ENCODE measurements at regions not wholly inside any gene's neighbourhood (a gene's known extent, or its start where the extent isn't known, plus 50 kb on each side); places are given as distances from the start of the nearest gene placed in this dataset.

GRCh38 chr13:47237571-47237970 is 340.7 kb upstream of the HTR2A start:
- no peak for FAIRE-seq

GRCh38 chr13:47233734-47234133 is 336.9 kb upstream of the HTR2A start:
- H3K4me1 ChIP-seq (ENCODE audit: insufficient read depth, low read length), result no peaks in the 10 kb centered on the region
- no peaks in the 10 kb centered on the region for H3K36me3 ChIP-seq (ENCODE audit: insufficient read depth, low read length)
- Mint-ChIP-seq H3K27me3 (ENCODE audit: low read depth, unreplicated experiment) (no peaks in the 10 kb centered on the region), H3K9me3 (ENCODE audit: unreplicated experiment) (peaks cover 4% of the 10 kb centered on the region), H3K36me3 (ENCODE audit: low read depth, unreplicated experiment) (no peaks in the 10 kb centered on the region), H3K27ac (ENCODE audit: unreplicated experiment) (no peak overlapping the region), H3K4me1 (ENCODE audit: low read depth, unreplicated experiment) (peaks cover 2% of the 10 kb centered on the region), H3K4me3 (ENCODE audit: unreplicated experiment) (no peak overlapping the region)
- DNase-seq (ENCODE audit: low read depth) (no peak), FAIRE-seq (no peak)
- no peaks in the 10 kb centered on the region for H3K9me3 ChIP-seq (ENCODE audit: insufficient read depth, low read depth, low read length)
- H4K20me1 ChIP-seq (ENCODE audit: insufficient read depth, low read length), result no peaks in the 10 kb centered on the region
- no peak for TF ChIP-seq CTCF (IDR thresholded peaks at IDR 0.05; ENCODE audit: insufficient read depth, low read depth, low read length)
- TF ChIP-seq EZH2 (IDR thresholded peaks at IDR 0.05; ENCODE audit: insufficient read depth, low read length), result no peak
- no peak overlapping the region for H3K9ac ChIP-seq (ENCODE audit: low read length)
- H3K4me3 ChIP-seq (ENCODE audit: insufficient read depth, low read depth, low read length), result no peak overlapping the region
- H3K79me2 ChIP-seq (ENCODE audit: insufficient read depth, low read length), result no peaks in the 10 kb centered on the region
- H2AFZ ChIP-seq (ENCODE audit: low read depth, low read length), result no peak overlapping the region
- no peak overlapping the region for H3K4me2 ChIP-seq (ENCODE audit: low read length)
- H3K27me3 ChIP-seq (ENCODE audit: insufficient read depth, low read length), result no peaks in the 10 kb centered on the region
- H3K27ac ChIP-seq (ENCODE audit: low read depth, low read length), result no peak overlapping the region

More at GRCh38 chr13:47237571-47237970, 340.7 kb upstream of the HTR2A start:
- H3K9me3 Mint-ChIP-seq (ENCODE audit: unreplicated experiment), result no peaks in the 10 kb centered on the region
- Histone ChIP-seq H3K9ac (ENCODE audit: low read length) (no peak overlapping the region), H3K27ac (ENCODE audit: low read depth, low read length) (no peak overlapping the region), H3K27me3 (ENCODE audit: insufficient read depth, low read length) (no peaks in the 10 kb centered on the region), H3K36me3 (ENCODE audit: insufficient read depth, low read length) (no peaks in the 10 kb centered on the region), H2AFZ (ENCODE audit: low read depth, low read length) (no peak overlapping the region), H4K20me1 (ENCODE audit: insufficient read depth, low read length) (no peaks in the 10 kb centered on the region), H3K79me2 (ENCODE audit: insufficient read depth, low read length) (no peaks in the 10 kb centered on the region), H3K9me3 (ENCODE audit: insufficient read depth, low read depth, low read length) (no peaks in the 10 kb centered on the region), H3K4me3 (ENCODE audit: insufficient read depth, low read depth, low read length) (no peak overlapping the region), H3K4me1 (ENCODE audit: insufficient read depth, low read length) (no peaks in the 10 kb centered on the region), H3K4me2 (ENCODE audit: low read length) (no peak overlapping the region)
- H3K4me3 Mint-ChIP-seq (ENCODE audit: unreplicated experiment), result no peak overlapping the region
- no peak for DNase-seq (ENCODE audit: low read depth)
- no peak overlapping the region for H3K27ac Mint-ChIP-seq (ENCODE audit: unreplicated experiment)
- H3K4me1 Mint-ChIP-seq (ENCODE audit: low read depth, unreplicated experiment), result peaks cover 2% of the 10 kb centered on the region
- no peaks in the 10 kb centered on the region for H3K27me3 Mint-ChIP-seq (ENCODE audit: low read depth, unreplicated experiment)
- no peaks in the 10 kb centered on the region for H3K36me3 Mint-ChIP-seq (ENCODE audit: low read depth, unreplicated experiment)
- no peak for TF ChIP-seq CTCF (IDR thresholded peaks at IDR 0.05; ENCODE audit: insufficient read depth, low read depth, low read length)
- no peak for TF ChIP-seq EZH2 (IDR thresholded peaks at IDR 0.05; ENCODE audit: insufficient read depth, low read length)

GRCh38 chr13:47232516-47232915 is 335.7 kb upstream of the HTR2A start:
- Histone ChIP-seq H3K9ac (ENCODE audit: low read length) (no peak overlapping the region), H3K27me3 (ENCODE audit: insufficient read depth, low read length) (no peaks in the 10 kb centered on the region), H3K79me2 (ENCODE audit: insufficient read depth, low read length) (no peaks in the 10 kb centered on the region), H3K36me3 (ENCODE audit: insufficient read depth, low read length) (no peaks in the 10 kb centered on the region), H3K4me3 (ENCODE audit: insufficient read depth, low read depth, low read length) (no peak overlapping the region), H2AFZ (ENCODE audit: low read depth, low read length) (no peak overlapping the region), H3K4me1 (ENCODE audit: insufficient read depth, low read length) (no peaks in the 10 kb centered on the region), H3K4me2 (ENCODE audit: low read length) (no peak overlapping the region), H3K9me3 (ENCODE audit: insufficient read depth, low read depth, low read length) (no peaks in the 10 kb centered on the region), H3K27ac (ENCODE audit: low read depth, low read length) (no peak overlapping the region), H4K20me1 (ENCODE audit: insufficient read depth, low read length) (no peaks in the 10 kb centered on the region)
- Mint-ChIP-seq H3K4me1 (ENCODE audit: low read depth, unreplicated experiment) (peaks cover under 1% of the 10 kb centered on the region), H3K4me3 (ENCODE audit: unreplicated experiment) (no peak overlapping the region), H3K9me3 (ENCODE audit: unreplicated experiment) (peaks cover 4% of the 10 kb centered on the region), H3K36me3 (ENCODE audit: low read depth, unreplicated experiment) (no peaks in the 10 kb centered on the region), H3K27me3 (ENCODE audit: low read depth, unreplicated experiment) (no peaks in the 10 kb centered on the region), H3K27ac (ENCODE audit: unreplicated experiment) (no peak overlapping the region)
- TF ChIP-seq EZH2 (IDR thresholded peaks at IDR 0.05; ENCODE audit: insufficient read depth, low read length), result no peak
- TF ChIP-seq CTCF (IDR thresholded peaks at IDR 0.05; ENCODE audit: insufficient read depth, low read depth, low read length), result no peak
- no peak for DNase-seq (ENCODE audit: low read depth)
- no peak for FAIRE-seq

All from astrocyte (in vitro differentiated cells and primary cell).